Suppressor macrophage (primary cell): ENCODE measurements at regions not wholly inside any gene's neighbourhood (a gene's known extent, or its start where the extent isn't known, plus 50 kb on each side); places are given as distances from the start of the nearest gene placed in this dataset.
"Not testable (repeated sequence)": the region's sequence is repeated elsewhere in the genome, so short reads cannot be mapped to it uniquely, and the experiment has no call there.

Source experiments
- DNase-seq, 4 experiments: peaks; one replicate each; pipeline ENCODE4 v3.0.0-alpha.2; 2020 to 2022

GRCh38 chr14:103186909-103187586 lies 63.8 kb downstream of the TNFAIP2 start:
- no peak for DNase-seq

- no peak for DNase-seq
Measured at GRCh38 chr14:103187911-103188310, 64.7 kb downstream of the TNFAIP2 start.

DNA sequence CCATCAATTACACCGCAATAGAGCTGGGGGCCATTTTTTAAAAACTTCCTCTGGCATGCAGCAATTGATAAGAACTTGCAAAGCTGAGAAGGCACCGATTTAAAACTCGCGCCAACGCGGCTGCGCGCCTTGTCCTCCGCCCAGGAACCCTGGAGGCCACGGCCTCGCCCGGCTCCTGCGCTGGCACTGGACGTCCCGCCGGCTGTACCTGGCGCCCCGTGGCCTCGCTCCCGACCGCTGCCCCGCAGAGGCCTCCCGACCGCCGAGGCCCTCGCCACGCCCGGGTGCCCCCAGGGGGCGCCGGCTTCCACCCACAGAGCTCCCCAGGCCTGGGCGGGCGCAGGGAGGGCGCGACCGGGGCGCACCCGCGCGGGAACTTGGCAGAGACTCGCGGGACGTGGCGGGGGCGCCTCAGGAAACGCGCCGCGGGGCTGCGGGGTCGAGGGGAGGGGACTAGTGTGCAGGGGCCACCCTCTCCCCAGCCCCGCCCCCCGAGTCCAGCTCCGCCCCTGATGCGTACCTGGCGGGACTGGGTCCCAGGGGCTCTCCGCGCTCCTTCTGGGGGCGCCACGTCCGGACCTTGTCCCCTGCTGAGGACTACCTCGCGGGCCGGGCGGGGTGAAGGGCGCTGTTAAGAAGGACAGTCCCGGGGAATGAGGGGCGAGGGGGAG lies 65.7 kb downstream of the TNFAIP2 start:
- DNase-seq = peak; percentile 11 to 64 (median 34)

GRCh38 chr14:103189481-103190470 lies 66.5 kb downstream of the TNFAIP2 start:
- DNase-seq = no peak

- DNase-seq = peak in 3 of 4 experiments; percentile 20 to 55 (median 51)
Measured at GRCh38 chr14:103190741-103191140, 67.5 kb downstream of the TNFAIP2 start.

DNA sequence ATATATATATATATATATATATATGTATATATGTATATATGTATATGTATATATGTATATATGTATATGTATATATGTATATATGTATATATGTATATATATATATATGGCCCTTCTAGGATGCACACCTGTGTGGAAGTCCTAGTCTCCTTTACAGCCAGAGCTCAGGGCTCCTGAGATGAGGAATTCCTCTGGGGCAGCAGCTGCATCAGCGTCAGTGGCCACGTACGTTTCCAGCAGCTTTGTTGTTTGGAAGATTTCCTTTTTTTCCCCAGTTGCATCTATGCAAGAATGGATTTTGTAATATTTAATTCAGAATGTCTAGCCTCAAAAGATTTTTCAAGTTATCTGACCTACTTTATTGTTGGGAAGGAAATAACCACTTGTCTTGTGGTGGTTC lies 68.6 kb downstream of the TNFAIP2 start:
- no peak for DNase-seq

DNA sequence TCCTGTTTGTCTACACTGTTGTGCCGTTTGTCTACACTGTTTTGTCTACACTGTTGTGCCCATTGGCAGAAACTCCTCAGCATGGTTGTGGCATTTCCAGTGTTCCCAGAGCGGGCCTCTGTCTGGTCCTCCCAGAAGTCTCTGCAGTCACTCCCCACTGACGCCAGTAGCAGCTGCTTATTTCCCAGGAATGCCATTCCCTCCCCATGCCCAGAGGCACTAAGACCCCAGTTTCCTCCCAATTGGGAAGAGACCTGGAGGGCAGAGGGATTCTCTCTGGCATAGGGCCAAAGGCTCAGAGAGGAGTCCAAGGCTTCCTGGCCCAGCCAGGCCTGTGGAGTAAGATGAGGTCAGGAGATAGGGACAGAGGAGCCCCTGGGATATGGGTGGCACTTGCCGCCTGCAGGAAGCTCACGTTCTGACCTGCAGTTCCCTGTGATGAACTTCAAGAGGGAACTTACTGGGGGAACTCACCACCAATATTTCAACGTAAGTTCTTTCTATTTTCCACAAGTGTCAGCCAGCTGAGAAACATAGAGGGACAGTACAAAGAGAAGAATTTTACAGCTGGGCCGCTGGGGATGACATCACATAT lies 69.1 kb downstream of the TNFAIP2 start:
- DNase-seq = peak in 3 of 4 experiments; percentile 10 to 15 (median 12)

GRCh38 chr14:103192861-103193260 lies 69.6 kb downstream of the TNFAIP2 start:
- not testable (repeated sequence) for DNase-seq

GRCh38 chr14:103193491-103193890 lies 70.2 kb downstream of the TNFAIP2 start:
- DNase-seq = not testable (repeated sequence)

DNA sequence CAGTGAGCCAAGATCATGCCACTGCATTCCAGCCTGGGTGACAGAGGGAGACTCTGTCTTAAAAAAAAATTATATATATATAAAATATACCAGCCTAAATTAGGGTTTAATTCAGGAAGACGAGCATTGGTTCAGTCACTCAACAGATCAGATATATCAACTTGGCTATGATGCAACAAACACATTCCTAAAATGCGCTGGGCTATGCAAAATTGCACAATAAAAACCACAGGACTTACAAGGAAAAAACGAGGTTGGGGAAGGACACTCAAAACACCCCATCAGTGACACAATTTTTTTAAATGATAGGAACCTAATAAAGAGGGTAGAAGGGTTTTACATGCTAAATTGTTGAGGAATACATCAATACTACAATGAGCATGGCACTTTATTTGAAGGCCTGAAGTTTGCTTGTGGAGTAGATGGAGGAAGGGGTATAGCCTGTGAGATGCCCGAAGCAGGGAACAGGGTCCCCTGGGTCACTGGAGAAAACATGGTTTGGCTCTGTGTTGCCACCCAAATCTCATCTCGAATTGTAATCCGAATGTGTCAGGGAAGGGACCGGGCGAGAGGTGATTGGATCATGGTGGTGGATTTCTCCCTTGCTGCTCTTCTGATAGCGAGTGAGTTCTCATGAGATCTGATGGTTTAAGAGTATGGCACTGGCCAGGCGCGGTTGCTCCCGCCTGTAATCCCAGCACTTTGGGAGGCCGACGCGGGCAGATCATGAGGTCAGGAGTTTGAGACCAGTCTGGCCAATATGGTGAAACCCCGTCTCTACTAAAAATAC lies 71.2 kb downstream of the TNFAIP2 start:
- peak; percentile 34 to 77 (median 53) for DNase-seq

DNA sequence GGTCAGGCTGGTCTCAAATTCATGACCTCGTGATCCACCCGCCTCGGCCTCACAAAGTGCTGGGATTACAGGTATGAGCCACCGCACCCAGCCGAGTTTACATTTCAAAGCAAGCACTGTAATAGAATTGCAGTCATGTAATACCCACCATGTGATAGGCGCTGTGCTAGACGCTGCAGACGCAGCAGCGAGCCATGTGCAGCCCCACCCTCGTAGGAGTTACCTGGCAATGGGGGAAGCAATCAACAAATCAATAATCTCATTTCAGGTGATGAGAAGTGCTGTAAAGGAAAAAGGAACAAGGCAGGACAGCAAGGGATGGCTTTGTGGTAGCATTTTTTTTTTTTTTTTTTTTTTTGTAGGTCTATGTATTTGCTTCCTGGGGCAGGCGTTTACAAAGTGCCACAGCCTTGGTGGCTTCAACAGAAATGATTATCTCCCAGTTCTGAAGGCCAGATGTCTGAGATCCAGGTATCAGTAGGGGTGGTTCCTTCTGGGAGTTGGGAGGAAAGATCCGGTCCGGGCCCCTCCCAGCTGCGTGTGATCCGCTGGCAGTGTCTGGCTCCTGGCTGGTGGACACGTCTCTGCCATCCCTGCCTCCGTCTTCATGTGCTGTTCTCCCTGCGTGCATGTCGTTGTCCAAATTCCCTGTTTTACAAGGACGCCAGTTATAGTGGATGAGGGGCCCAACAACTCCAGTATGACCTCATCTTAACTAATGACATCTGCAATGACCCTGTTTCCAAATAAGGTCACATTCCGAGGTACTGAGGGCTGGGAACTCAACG lies 72.8 kb downstream of the TNFAIP2 start:
- no peak for DNase-seq

DNA sequence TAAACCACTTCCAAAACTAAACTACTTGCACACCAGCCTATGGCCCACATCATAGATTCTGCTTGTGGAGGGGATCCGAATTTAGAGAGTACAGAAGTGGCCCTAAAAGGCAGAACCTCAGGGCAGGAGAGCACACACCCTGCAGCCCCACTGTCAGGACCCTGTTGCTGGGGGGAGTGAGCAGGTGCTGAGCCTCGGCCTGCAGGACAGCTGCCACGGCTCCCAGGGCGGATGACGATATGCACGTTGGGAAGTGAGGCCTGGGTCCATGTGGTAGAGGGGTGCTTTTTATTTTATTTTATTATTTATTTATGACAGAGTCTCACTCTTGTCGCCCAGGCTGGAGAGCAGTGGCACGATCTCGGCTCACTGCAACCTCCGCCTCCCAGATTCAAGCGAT lies 73.5 kb downstream of the TNFAIP2 start:
- DNase-seq = no peak

GRCh38 chr14:103198131-103199105 lies 75.2 kb downstream of the TNFAIP2 start:
- DNase-seq = peak; percentile 62 to 84 (median 78)

GRCh38 chr14:103199124-103199523 lies 75.9 kb downstream of the TNFAIP2 start:
- no peak for DNase-seq

DNA sequence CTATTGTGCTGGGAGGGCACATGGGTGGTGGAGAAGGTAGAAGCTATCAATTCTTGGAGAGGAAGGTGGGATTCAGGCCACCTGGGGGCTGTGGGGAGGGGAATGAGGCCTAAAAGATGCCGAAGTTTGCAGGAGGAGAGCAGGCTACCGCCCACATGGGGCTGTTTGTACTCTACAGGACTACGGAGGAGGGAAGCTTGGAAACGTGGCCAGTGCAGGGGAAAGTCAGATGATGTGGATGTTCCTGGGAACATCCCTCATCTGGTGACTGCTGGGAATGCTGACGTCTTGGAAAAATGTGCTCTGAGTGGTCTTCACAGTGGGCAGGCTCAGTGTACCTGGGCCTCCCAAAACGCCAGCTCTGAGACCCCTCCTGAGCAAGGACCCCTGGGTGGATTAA lies 78.5 kb downstream of the TNFAIP2 start:
- no peak for DNase-seq

GRCh38 chr14:103204852-103205540 lies 81.7 kb downstream of the TNFAIP2 start:
- DNase-seq = peak in 1 of 4 experiments; percentile 2

- no peak for DNase-seq
Measured at GRCh38 chr14:103205541-103205906, 82.3 kb downstream of the TNFAIP2 start.

- DNase-seq = peak in 1 of 4 experiments; percentile 1
Measured at GRCh38 chr14:103206023-103206481, 82.8 kb downstream of the TNFAIP2 start.

- DNase-seq = peak in 1 of 4 experiments; percentile 0
Measured at GRCh38 chr14:103206836-103207387, 83.7 kb downstream of the TNFAIP2 start.
